TTC549 (cell line): ENCODE measurements at regions not wholly inside any gene's neighbourhood (a gene's known extent, or its start where the extent isn't known, plus 50 kb on each side); places are given as distances from the start of the nearest gene placed in this dataset.
A peak's percentile ranks its signal among the peaks of the same experiment; 100 is the strongest.

Experiments
- FAIRE-seq: peaks from 2 replicates; lab custom pipeline; 2012; peaks lifted over from hg19 to GRCh38; lab: Jason Lieb, UNC

- FAIRE-seq, result no peak
These were observed 445.7 kb downstream of the TOX3 start for GRCh38 chr16:52101246-52101645.

DNA sequence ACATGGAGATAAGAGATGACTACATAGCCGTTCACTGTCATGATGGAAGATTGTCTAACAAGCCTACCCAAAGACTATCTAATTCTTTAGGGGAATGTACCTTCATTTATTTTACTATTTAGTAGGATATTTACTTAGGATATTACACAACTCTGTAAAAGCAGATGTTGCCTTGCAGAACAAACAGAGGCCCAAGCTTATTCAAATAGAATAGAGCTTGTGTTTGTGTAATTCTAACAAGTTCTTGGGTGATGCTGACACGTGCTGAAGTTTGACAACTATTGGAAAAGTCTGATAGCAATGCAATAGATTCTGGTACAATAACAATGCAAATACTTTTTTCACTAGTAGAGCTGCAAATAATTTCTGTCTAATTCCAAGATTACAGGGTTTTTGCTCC is 447.6 kb downstream of the TOX3 start:
- no peak for FAIRE-seq

- no peak for FAIRE-seq
These were observed 451.5 kb downstream of the TOX3 start for GRCh38 chr16:52095471-52095870.

GRCh38 chr16:52092126-52092525 is 454.8 kb downstream of the TOX3 start:
- no peak for FAIRE-seq

GRCh38 chr16:52090080-52090479 is 456.9 kb downstream of the TOX3 start:
- no peak for FAIRE-seq

- no peak for FAIRE-seq
These were observed 457.5 kb downstream of the TOX3 start for GRCh38 chr16:52089476-52089875.

DNA sequence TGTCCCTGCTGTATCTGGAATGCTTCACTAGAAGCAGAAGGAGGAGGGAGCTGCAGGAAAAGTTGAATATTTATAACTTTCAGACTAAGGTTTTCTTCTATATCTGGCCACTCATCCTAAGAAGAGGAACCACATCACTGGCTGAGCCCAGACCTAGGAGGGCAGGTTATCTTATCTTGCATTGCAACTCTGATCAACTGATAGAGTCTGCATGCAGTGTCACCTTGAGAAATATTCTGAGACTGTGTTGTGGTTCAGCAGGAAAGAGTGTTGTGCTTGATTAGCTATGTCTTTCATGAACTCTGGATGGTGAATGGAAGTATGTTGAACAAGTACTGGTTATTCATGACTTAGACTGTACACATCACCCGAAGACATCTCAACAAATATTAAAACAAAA is 460.0 kb downstream of the TOX3 start:
- no peak for FAIRE-seq

DNA sequence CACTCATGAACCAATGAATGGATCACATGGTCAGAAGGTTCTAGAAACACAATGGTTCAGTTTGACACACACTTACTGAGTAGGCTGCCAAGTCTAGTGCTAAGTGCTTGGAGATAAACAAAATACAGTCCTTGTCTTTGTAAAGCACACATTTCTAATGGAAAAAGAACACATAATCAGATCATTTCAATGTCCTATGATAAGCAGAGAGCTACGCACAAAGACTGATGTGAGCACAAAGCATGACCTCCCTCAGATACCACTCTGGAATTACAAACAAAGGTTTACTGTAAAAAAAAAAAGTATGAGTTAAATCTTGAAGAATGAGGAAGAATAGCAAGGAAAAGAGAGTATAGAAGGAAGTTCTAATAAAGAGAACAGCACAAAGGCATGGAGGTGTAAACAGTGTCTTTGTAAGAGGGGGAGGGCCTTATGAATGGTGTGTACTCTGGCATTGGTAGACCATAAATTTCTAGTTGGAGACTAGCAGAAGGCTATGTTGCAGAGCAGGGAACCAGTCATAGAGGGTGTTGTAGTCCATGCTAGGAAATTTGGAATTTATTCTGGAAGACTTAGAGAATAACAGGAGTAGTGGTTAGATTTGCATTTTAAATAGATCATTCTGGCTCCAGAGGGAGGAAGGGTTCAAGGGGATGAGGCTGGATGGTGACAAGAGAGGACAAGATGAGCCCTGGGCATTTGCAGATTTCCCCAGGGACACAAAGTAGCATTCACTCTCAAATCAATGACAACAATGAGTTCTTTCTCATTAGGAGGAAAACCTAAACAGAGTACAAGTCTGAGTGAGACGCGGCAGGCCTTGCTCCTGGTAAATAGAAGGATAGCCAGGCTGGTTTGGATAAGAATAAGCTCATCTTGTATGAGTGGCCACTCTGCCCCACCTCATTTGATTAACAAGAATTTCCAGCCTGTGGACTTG is 468.0 kb downstream of the TOX3 start:
- FAIRE-seq, result no peak

GRCh38 chr16:52077607-52078006 is 469.3 kb downstream of the TOX3 start:
- FAIRE-seq, result no peak

DNA sequence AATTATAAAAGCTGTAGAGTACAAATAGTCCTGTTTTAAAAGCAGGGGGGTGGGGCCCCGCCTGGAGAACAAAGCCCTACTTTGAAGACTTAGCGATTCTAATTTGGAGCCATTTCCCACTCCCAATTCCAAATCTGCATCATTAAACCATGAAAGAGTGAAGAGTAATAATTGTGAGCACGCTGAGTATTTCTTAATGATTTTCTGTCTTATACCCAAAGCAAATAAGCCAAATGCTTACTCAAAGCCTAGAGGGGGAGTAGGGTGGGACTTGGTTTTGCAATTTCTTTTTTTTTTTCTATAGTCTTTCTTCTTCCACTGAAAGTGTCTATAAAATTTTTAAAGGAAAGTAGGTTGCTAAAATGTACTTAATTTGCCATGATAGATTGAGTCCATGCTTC is 470.1 kb downstream of the TOX3 start:
- no peak for FAIRE-seq

- FAIRE-seq, result no peak
These were observed 470.6 kb downstream of the TOX3 start for GRCh38 chr16:52076332-52076731.

DNA sequence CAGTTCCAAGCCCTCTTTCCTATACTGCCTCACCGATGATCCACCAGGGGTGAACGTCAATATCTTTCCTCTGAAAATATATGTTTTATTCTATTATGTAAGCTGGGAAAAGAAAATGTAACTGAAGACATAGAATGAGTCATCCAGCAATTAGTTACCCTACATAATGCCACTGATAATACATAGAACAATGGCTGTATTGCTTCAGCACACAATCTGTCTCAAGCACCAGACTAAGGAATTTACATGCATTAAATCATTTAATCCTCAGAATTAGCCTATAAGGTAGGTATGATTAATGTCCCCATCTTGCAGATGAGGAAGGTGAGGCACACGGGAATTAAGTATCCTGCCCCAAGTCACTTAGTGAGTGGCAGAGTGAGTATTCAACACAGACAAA is 472.8 kb downstream of the TOX3 start:
- FAIRE-seq, result no peak

DNA sequence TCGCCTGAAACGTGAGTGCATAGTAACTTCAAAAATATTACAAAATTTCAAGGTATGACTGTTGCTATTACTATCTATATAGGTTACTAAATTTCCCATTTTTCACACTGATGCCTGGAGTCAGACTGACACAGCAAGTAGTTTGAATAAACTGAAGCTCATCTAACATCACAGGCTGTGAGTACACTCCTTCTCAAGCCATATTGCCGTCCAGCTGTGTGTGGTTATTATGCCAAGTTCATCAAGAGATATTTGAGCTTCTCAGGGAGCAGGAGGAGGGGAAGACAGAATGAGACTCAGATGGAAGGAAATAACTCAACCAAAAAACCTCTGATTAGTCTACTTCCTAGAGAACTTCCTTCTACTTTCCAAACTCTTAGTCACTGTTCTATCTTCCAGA is 473.9 kb downstream of the TOX3 start:
- no peak for FAIRE-seq

DNA sequence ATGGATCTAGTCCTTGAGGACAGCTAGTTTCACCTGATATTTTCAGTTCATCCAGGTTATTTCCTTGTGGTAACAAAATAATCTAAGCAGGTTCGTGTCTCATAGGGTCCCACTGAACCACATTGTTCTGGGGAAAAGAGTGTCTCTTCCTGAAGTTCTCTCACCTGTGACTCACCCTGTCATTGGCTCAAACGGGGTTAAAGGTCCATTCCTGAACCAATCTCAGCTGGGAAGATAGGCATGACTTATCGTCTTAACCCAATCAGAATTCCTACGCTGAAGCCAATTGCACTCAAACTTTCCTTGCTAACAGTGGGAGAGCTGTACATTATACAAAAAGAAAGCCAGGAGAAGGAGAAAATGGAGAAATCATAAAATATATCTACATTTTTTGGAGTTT is 475.8 kb downstream of the TOX3 start:
- no peak for FAIRE-seq

GRCh38 chr16:52070341-52071057 is 476.4 kb downstream of the TOX3 start:
- FAIRE-seq, result no peak

DNA sequence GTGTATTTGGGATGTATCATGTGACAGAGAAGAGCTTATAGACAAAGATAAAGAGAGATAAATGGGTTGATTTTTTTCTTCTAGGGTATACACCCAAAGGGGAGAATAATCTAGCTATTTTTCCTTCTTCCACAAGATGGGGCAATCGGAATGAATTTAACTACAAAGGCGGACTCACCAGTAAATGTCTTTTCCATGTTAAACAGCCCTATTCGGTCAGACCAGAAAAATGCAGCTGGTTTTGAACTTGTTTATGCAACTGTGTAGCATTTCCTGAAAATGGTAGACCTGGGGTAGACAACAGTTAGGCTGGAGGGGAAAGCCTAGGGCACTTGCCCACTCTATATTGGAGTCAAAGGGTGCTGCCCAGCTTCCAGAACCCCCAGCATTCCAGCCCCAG is 477.1 kb downstream of the TOX3 start:
- FAIRE-seq, result peak; percentile 46

- no peak for FAIRE-seq
These were observed 478.4 kb downstream of the TOX3 start for GRCh38 chr16:52068447-52069074.

DNA sequence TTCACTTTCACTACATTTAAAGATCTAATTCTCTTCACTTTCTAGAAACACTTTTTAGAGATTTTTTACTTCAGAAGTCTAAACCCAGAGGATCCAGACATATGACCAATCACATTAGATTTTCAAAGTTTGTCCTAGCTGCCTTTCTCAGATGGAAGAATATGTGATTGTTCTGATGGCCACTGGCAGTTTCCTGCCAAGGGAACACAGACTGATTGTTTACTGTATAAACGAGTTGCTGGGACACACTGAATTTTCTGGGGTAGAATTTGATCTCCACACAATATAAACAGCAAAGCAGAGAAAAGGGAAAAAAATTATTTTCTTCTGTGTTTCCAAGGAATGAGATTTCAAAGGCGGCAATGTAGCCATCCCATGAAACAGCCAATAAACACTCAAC is 480.0 kb downstream of the TOX3 start:
- FAIRE-seq, result no peak

DNA sequence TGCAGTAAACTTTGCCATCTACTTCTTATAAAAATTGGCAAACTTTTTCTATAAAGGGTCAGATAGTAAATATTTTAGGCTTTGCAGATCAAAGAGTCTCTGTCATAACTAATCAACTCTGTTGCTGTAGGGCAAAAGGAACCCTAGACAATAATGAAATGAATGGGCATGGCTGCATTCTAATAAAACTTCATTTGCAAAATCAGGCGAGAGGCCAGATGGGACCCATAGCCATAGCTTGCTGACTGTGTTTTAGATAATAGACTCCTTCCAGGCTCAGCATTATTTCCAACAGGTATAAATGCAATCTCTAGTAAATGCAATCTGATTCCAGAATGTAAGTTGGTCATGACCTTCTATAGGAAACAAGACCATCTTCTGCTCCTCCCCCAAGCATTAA is 490.7 kb downstream of the TOX3 start:
- no peak for FAIRE-seq

DNA sequence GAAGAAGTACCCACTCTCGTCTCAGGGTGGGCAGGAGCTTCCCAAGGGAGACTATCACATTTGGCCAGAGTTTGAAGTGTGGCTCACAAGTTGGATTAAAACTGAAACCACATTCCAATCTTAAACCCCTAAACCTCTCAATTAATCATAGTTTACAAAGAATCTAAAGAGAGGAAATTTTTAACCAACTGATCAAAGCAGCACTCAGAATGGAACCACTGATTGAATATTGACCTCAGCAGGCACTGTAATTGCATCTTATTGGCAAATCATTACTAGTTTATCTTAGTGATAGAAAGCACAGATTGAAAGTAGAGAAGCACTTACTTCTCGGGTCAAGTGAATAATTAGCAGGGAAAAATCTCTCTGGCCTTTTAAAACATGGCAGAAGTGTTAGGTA is 491.6 kb downstream of the TOX3 start:
- no peak for FAIRE-seq

DNA sequence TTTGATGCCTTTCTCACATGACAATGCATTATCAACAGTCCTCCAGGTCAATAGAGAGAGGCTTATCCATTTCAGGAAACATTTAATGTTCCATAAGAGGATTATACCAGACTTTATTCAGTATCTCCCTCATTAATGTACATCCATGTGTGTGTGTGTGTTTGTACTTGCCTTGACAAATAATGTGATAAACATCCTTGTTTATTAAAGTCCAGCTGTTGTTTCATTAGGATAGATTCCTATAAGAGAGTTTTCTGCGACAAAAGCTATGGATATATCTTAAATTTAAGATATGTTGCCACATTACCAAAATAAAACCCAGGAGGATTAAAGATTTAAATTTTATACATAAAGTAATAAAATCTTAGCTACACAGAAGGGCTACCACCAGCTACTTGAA is 492.6 kb downstream of the TOX3 start:
- FAIRE-seq, result no peak

DNA sequence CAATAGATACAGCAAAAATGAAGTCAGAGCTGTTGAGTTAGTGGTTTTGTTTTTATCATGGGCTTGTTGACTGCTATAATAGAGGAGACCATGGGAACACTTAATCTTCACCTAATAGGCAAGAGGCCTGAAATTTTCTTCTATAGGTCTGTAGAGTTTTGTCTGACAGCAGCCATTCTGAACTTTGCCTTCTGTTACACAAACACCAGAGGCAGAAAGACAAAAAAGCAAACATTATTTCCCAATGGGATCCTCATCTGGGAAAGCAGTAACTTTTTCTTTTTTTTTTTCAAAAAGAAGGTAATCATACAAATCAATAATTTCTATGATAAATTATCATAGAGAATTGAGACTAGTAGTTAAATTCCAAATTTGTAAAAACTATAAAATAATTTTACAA is 494.1 kb downstream of the TOX3 start:
- FAIRE-seq, result no peak
